Ishikawa (cell line): ENCODE measurements at regions not wholly inside any gene's neighbourhood (a gene's known extent, or its start where the extent isn't known, plus 50 kb on each side); places are given as distances from the start of the nearest gene placed in this dataset.

ENCODE experiments used
- CEBPB ChIP-seq: IDR thresholded peaks from 2 replicates; pipeline ENCODE4 v1.6.1; 2012
- CREB1 ChIP-seq: IDR thresholded peaks from 2 replicates; pipeline ENCODE4 v1.6.1; 2012; ENCODE audit warnings: low read depth
- EGR1 ChIP-seq: IDR thresholded peaks from 2 replicates; pipeline ENCODE4 v1.6.1; 2012
- EP300 ChIP-seq: IDR thresholded peaks from 2 replicates; pipeline ENCODE4 v1.6.1; 2012; ENCODE audit warnings: borderline replicate concordance
- FOXM1 ChIP-seq: IDR thresholded peaks from 2 replicates; pipeline ENCODE4 v1.6.1; 2012; ENCODE audit warnings: low read depth, borderline replicate concordance
- NFIC ChIP-seq: IDR thresholded peaks from 2 replicates; pipeline ENCODE4 v1.6.1; 2012
- RAD21 ChIP-seq: IDR thresholded peaks from 2 replicates; pipeline ENCODE4 v1.6.1; 2012; ENCODE audit warnings: low read depth
- TAF1 ChIP-seq: IDR thresholded peaks from 2 replicates; pipeline ENCODE4 v1.6.1; 2012; ENCODE audit warnings: low read depth, mild to moderate bottlenecking
- TCF12 ChIP-seq: IDR thresholded peaks from 2 replicates; pipeline ENCODE4 v1.6.1; 2012; ENCODE audit warnings: low read depth
- TEAD4 ChIP-seq: IDR thresholded peaks from 2 replicates; pipeline ENCODE4 v1.6.1; 2012
- YY1 ChIP-seq: IDR thresholded peaks from 2 replicates; pipeline ENCODE4 v1.6.1; 2012; ENCODE audit warnings: low read depth
- ZBTB7A ChIP-seq: IDR thresholded peaks from 2 replicates; pipeline ENCODE4 v1.6.1; 2012; ENCODE audit warnings: low read depth
- TF ChIP-seq, protein P1 (sequence below): IDR thresholded peaks from 2 replicates; pipeline ENCODE4 v1.6.1; 2012
- TF ChIP-seq, protein P2 (sequence below): IDR thresholded peaks from 2 replicates; pipeline ENCODE4 v1.6.1; 2012; ENCODE audit warnings: low read depth, mild to moderate bottlenecking
- TF ChIP-seq, protein P3 (sequence below): IDR thresholded peaks from 2 replicates; pipeline ENCODE4 v1.6.1; 2012

DNA sequence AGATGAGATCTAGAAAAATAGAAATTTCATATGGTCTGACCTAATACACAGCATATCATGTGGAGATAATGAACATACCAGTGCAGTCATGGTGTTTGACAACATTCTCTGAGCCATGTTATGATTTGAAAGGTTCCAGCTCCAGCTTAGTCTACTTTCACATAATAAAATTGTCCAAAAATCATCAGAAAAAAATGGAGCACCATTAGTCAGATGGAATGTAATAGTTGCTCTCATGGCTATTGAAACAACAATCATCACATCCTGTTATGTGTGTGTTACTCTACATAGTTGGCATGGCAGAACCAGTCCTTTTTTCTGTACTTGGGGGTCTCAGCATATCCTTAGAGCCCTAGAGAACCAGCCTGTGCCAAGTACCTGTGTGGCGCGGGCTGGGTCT, 678.9 kb upstream of the FANCL start:
- TF ChIP-seq, protein P1, sequence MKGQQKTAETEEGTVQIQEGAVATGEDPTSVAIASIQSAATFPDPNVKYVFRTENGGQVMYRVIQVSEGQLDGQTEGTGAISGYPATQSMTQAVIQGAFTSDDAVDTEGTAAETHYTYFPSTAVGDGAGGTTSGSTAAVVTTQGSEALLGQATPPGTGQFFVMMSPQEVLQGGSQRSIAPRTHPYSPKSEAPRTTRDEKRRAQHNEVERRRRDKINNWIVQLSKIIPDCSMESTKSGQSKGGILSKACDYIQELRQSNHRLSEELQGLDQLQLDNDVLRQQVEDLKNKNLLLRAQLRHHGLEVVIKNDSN = no peak
- TF ChIP-seq NFIC = no peak
- no peak for TF ChIP-seq TEAD4
- no peak for TF ChIP-seq ZBTB7A
- no peak for TF ChIP-seq TCF12
- TF ChIP-seq CREB1 = no peak

DNA sequence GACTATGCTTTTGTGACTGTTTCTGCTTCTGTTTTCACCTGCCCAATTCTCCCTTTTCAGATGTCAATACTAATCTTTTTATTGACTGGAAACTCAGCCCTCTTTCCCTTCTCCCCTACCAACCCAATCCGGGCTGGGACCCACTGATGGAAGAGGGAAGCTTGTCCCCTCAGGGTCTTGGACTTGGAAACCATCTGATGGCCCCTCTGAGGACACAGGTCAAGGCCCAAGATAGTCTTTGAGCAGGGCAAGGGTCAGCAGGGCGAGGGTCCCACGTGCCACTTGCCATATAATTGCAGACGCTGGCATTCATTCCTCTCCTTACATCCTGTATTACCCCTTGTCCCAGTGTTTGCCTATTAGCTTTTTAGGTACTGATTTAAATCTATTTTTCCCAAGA, 678.2 kb upstream of the FANCL start:
- no peak for TF ChIP-seq FOXM1
- TF ChIP-seq ZBTB7A = no peak
- no peak for TF ChIP-seq TEAD4
- no peak for TF ChIP-seq EP300
- no peak for TF ChIP-seq EGR1
- TF ChIP-seq CEBPB = no peak
- TF ChIP-seq, protein P1 = no peak
- no peak for TF ChIP-seq YY1
- TF ChIP-seq, protein P2, sequence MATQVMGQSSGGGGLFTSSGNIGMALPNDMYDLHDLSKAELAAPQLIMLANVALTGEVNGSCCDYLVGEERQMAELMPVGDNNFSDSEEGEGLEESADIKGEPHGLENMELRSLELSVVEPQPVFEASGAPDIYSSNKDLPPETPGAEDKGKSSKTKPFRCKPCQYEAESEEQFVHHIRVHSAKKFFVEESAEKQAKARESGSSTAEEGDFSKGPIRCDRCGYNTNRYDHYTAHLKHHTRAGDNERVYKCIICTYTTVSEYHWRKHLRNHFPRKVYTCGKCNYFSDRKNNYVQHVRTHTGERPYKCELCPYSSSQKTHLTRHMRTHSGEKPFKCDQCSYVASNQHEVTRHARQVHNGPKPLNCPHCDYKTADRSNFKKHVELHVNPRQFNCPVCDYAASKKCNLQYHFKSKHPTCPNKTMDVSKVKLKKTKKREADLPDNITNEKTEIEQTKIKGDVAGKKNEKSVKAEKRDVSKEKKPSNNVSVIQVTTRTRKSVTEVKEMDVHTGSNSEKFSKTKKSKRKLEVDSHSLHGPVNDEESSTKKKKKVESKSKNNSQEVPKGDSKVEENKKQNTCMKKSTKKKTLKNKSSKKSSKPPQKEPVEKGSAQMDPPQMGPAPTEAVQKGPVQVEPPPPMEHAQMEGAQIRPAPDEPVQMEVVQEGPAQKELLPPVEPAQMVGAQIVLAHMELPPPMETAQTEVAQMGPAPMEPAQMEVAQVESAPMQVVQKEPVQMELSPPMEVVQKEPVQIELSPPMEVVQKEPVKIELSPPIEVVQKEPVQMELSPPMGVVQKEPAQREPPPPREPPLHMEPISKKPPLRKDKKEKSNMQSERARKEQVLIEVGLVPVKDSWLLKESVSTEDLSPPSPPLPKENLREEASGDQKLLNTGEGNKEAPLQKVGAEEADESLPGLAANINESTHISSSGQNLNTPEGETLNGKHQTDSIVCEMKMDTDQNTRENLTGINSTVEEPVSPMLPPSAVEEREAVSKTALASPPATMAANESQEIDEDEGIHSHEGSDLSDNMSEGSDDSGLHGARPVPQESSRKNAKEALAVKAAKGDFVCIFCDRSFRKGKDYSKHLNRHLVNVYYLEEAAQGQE = no peak
- TF ChIP-seq NFIC = no peak
- TF ChIP-seq TAF1 = no peak
- TF ChIP-seq, protein P3, sequence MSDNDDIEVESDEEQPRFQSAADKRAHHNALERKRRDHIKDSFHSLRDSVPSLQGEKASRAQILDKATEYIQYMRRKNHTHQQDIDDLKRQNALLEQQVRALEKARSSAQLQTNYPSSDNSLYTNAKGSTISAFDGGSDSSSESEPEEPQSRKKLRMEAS = no peak
- no peak for TF ChIP-seq RAD21
- TF ChIP-seq TCF12 = no peak
- no peak for TF ChIP-seq CREB1

DNA sequence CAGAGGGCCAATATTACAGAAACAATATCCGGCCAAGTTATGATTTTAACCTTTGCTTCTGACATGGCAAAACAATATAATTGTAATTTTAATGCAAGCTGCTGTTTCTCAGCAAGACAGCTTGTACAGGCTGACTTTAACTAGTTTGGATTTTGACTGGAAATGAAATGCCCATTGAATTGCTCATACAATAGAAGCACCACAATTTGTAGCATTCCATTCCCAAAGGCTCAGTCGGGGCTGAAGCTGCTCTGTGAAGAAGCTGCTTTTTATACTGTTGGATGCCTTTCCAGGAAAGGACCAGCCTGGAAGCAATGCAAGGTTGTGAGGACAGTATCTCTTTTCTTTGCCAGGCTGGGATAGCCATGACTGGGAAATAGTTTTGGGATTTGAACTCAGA, 677.0 kb upstream of the FANCL start:
- TF ChIP-seq TAF1 (no peak), FOXM1 (no peak), NFIC (no peak), TEAD4 (no peak), RAD21 (no peak), EGR1 (no peak), YY1 (no peak), CEBPB (no peak), EP300 (no peak), TCF12 (no peak), CREB1 (no peak), ZBTB7A (no peak)
- TF ChIP-seq, protein P3 = no peak
- TF ChIP-seq, protein P1 = no peak
- TF ChIP-seq, protein P2 = no peak

DNA sequence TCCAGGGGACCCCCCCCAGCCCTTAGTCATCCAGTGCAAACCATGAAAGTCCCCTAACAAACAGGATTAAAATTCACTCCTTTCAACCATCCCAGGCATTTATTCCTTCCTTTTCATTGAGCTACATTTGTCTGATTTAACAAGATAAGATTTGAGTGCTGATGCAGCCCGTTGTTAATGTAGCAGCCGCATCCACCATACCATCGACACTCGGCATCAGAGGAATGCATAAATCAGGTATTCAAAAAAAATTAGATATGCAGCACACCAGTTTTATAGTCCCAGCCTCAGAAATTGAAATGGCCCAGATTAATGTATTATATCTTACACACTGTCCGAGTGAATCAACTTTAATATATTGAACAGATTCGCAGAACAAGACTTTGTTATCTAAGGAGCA, 676.5 kb upstream of the FANCL start:
- TF ChIP-seq NFIC = no peak
- TF ChIP-seq CEBPB = no peak
- TF ChIP-seq, protein P1 = no peak
- TF ChIP-seq, protein P2 = no peak
- TF ChIP-seq TCF12 = no peak
- TF ChIP-seq CREB1 = no peak
